Smooth muscle cell (in vitro differentiated cells): ENCODE measurements at regions not wholly inside any gene's neighbourhood (a gene's known extent, or its start where the extent isn't known, plus 50 kb on each side); places are given as distances from the start of the nearest gene placed in this dataset.

Experiments used
- DNase-seq: peaks from one replicate; lab custom pipeline; 2025; ENCODE audit not compliant: unreplicated experiment; lab: John Stamatoyannopoulos, UW
- H2AFZ ChIP-seq: fragments of 200-600 bp; sonication (generic); 2 replicates; pipeline ENCODE4 v1.6.0; 2016; ENCODE audit warnings: antibody characterized with exemption, low read depth, mild to moderate bottlenecking
- H3F3A ChIP-seq: fragments of 200-600 bp; sonication (generic); 2 replicates; pipeline ENCODE4 v1.6.0; 2017; ENCODE audit warnings: antibody characterized with exemption, low read depth
- H3K27ac ChIP-seq: fragments of 200-600 bp; sonication (generic); 2 replicates; pipeline ENCODE4 v1.5.1; 2016; ENCODE audit warnings: low read depth, mild to moderate bottlenecking
- H3K27me3 ChIP-seq: fragments of 200-600 bp; sonication (generic); 2 replicates; pipeline ENCODE4 v1.6.1; 2016; ENCODE audit warnings: low read depth, mild to moderate bottlenecking
- H3K36me3 ChIP-seq: fragments of 200-600 bp; sonication (generic); 2 replicates; pipeline ENCODE4 v1.5.1; 2016; ENCODE audit warnings: low read depth
- H3K4me1 ChIP-seq: fragments of 200-600 bp; sonication (generic); 2 replicates; pipeline ENCODE4 v1.5.1; 2016; ENCODE audit warnings: low read depth
- H3K4me2 ChIP-seq: fragments of 200-600 bp; sonication (generic); 2 replicates; pipeline ENCODE4 v1.6.0; 2016; ENCODE audit warnings: mild to moderate bottlenecking
- H3K4me3 ChIP-seq: fragments of 200-600 bp; sonication (generic); 2 replicates; pipeline ENCODE4 v1.5.1; 2016; ENCODE audit warnings: mild to moderate bottlenecking
- H3K79me2 ChIP-seq: fragments of 200-600 bp; sonication (generic); 2 replicates; pipeline ENCODE4 v1.6.0; 2016; ENCODE audit warnings: low read depth, mild to moderate bottlenecking
- H3K9ac ChIP-seq: fragments of 200-600 bp; sonication (generic); 2 replicates; pipeline ENCODE4 v1.6.0; 2016; ENCODE audit warnings: low read depth
- H3K9me3 ChIP-seq: fragments of 200-600 bp; sonication (generic); replicated peaks from 2 replicates; pipeline ENCODE4 v1.5.1; 2016; ENCODE audit warnings: low read depth
- H4K20me1 ChIP-seq: fragments of 200-600 bp; sonication (generic); 2 replicates; pipeline ENCODE4 v1.6.0; 2016; ENCODE audit warnings: low read depth
- CTCF ChIP-seq: fragments of 200-600 bp; sonication (generic); IDR thresholded peaks from 2 replicates; pipeline ENCODE4 v1.5.1; 2017; ENCODE audit warnings: borderline replicate concordance, mild to moderate bottlenecking, antibody characterized with exemption; ENCODE audit not compliant: insufficient read depth, poor library complexity, severe bottlenecking
- WGBS: methylation state at CpG from one replicate; pipeline ENCODE4 v1.1.7; 2016; ENCODE audit warnings: low lambda C conversion rate; 5-methylcytosine and 5-hydroxymethylcytosine counted together

GRCh38 chr12:111174251-111174960 lies 194.5 kb downstream of the PHETA1 start:
- WGBS: 85% methylated on average over 8 of the region's 8 CpGs
- no peaks in the 10 kb centered on the region for H3K9me3 ChIP-seq
- H3K36me3 ChIP-seq: no peaks in the 10 kb centered on the region
- no peak overlapping the region for H2AFZ ChIP-seq
- H3F3A ChIP-seq: no peaks in the 10 kb centered on the region
- H3K4me3 ChIP-seq: no peak overlapping the region
- no peak for TF ChIP-seq CTCF
- H3K4me1 ChIP-seq: no peaks in the 10 kb centered on the region
- H3K79me2 ChIP-seq: no peaks in the 10 kb centered on the region
- H4K20me1 ChIP-seq: no peaks in the 10 kb centered on the region
- H3K27ac ChIP-seq: no peak overlapping the region
- peaks cover 8% of the 10 kb centered on the region for H3K27me3 ChIP-seq
- no peak overlapping the region for H3K4me2 ChIP-seq
- DNase-seq: no peak
- H3K9ac ChIP-seq: no peak overlapping the region

DNA sequence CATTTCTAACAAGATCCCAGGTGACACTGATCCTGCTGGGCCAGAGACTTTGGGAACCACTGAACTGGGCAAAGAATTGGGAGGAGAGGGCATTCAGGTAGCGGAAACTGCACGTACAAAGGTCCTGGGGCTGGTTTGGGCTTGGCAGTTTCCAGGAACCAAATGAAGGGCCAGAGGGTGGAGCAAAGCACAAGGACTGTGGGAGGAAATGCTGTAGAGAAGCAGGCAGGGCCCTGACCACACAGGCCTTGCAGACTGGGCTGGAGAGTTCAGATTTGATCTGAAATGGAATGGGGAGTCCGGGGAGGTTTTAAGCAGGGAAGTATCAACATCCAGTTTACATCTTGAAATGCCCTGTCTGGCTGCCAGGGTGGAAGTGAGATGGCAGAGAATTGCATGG lies 195.1 kb downstream of the PHETA1 start:
- H3K9me3 ChIP-seq: no peaks in the 10 kb centered on the region
- no peak overlapping the region for H3K4me2 ChIP-seq
- no peak for TF ChIP-seq CTCF
- no peak overlapping the region for H3K9ac ChIP-seq
- H3K79me2 ChIP-seq: no peaks in the 10 kb centered on the region
- H4K20me1 ChIP-seq: no peaks in the 10 kb centered on the region
- 89% methylated on average over 3 of the region's 3 CpGs for WGBS
- H3K27me3 ChIP-seq: peaks cover 8% of the 10 kb centered on the region
- H3K36me3 ChIP-seq: no peaks in the 10 kb centered on the region
- DNase-seq: no peak
- H3K4me1 ChIP-seq: no peaks in the 10 kb centered on the region
- no peak overlapping the region for H3K4me3 ChIP-seq
- H3K27ac ChIP-seq: no peak overlapping the region
- H3F3A ChIP-seq: no peaks in the 10 kb centered on the region
- H2AFZ ChIP-seq: no peak overlapping the region

DNA sequence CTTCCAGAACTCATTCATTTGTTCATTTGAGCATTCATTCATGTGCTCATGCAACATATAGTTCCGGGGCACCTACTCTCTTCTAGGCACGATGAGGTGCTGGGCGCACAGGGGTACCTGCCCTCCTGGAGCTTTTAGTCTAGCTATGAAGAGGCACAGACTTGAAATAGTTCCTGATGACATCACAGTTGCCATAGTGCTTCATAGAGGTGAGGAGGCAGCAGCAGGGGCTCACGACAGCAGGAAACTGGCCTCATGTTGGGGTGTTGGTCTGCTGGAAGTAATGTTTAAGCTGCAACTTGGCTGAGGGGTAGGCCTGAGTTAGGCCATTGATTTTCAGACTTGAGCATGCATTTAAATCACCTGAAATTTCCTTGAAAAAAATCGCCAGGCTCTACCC lies 195.5 kb downstream of the PHETA1 start:
- H3K27ac ChIP-seq: no peak overlapping the region
- no peaks in the 10 kb centered on the region for H3F3A ChIP-seq
- H3K4me1 ChIP-seq: no peaks in the 10 kb centered on the region
- no peak for TF ChIP-seq CTCF
- H3K9ac ChIP-seq: no peak overlapping the region
- DNase-seq: no peak
- peaks cover 8% of the 10 kb centered on the region for H3K27me3 ChIP-seq
- no peaks in the 10 kb centered on the region for H3K36me3 ChIP-seq
- H3K4me3 ChIP-seq: no peak overlapping the region
- H2AFZ ChIP-seq: no peak overlapping the region
- no peaks in the 10 kb centered on the region for H3K79me2 ChIP-seq
- 88% methylated on average over 5 of the region's 5 CpGs for WGBS
- no peak overlapping the region for H3K4me2 ChIP-seq
- no peaks in the 10 kb centered on the region for H3K9me3 ChIP-seq
- H4K20me1 ChIP-seq: no peaks in the 10 kb centered on the region

GRCh38 chr12:111172786-111173185 lies 196.1 kb downstream of the PHETA1 start:
- Histone ChIP-seq H3K9me3 (no peaks in the 10 kb centered on the region), H3K79me2 (no peaks in the 10 kb centered on the region), H3K27me3 (peaks cover 8% of the 10 kb centered on the region), H3K36me3 (no peaks in the 10 kb centered on the region), H3F3A (no peaks in the 10 kb centered on the region), H2AFZ (no peak overlapping the region), H4K20me1 (no peaks in the 10 kb centered on the region), H3K4me2 (no peak overlapping the region), H3K9ac (no peak overlapping the region), H3K27ac (no peak overlapping the region), H3K4me3 (no peak overlapping the region), H3K4me1 (no peaks in the 10 kb centered on the region)
- no peak for TF ChIP-seq CTCF
- WGBS: 83% methylated on average over 8 of the region's 8 CpGs
- no peak for DNase-seq
